Heart left ventricle (tissue), 16 donors: ENCODE measurements at regions not wholly inside any gene's neighbourhood (a gene's known extent, or its start where the extent isn't known, plus 50 kb on each side); places are given as distances from the start of the nearest gene placed in this dataset.
"Not testable (repeated sequence)": the region's sequence is repeated elsewhere in the genome, so short reads cannot be mapped to it uniquely, and the experiment has no call there.

Source experiments
- ATAC-seq, 4 donors: fragments of 200-7000 bp; cut with Tn5 transposase; one replicate each; pipeline ENCODE4 v1.9.1; 2020 to 2022; ENCODE audit warnings: moderate library complexity in 4 of 4, mild to moderate bottlenecking in 3 of 4, moderate number of reproducible peaks in 1 of 4
- DNase-seq, 5 donors: peaks; one replicate each; pipeline ENCODE4 v3.0.0-alpha.2; 2020
- H3K27ac ChIP-seq, 12 donors: fragments of 200-600 bp; sonication (generic) in 4 of 12; one replicate each; pipeline versions ENCODE4 v1.5.0 to v1.8.0; 2016 to 2022; ENCODE audit warnings: mild to moderate bottlenecking in 2 of 12
- H3K27me3 ChIP-seq, 9 donors: fragments of 200-600 bp; sonication (generic) in 2 of 9; one replicate each; pipeline versions ENCODE4 v1.5.1 to v1.8.0; 2016 to 2022; ENCODE audit warnings: mild to moderate bottlenecking in 3 of 9
- H3K36me3 ChIP-seq, 9 donors: fragments of 200-600 bp; sonication (generic) in 2 of 9; one replicate each; pipeline versions ENCODE4 v1.5.0 to v1.8.0; 2018 to 2022; ENCODE audit warnings: mild to moderate bottlenecking in 2 of 9
- H3K4me1 ChIP-seq, 12 donors: fragments of 200-600 bp; sonication (generic) in 4 of 12; one replicate each; pipeline versions ENCODE4 v1.5.0 to v1.8.0; 2016 to 2022; ENCODE audit warnings: mild to moderate bottlenecking in 3 of 12
- H3K4me3 ChIP-seq, 12 donors: fragments of 200-600 bp; sonication (generic) in 4 of 12; one replicate each; pipeline versions ENCODE4 v1.5.0 to v1.8.0; 2017 to 2022; ENCODE audit warnings: mild to moderate bottlenecking in 9 of 12, moderate library complexity in 4 of 12
- H3K9me3 ChIP-seq, 12 donors: fragments of 200-600 bp; sonication (generic) in 4 of 12; one replicate each; pipeline versions ENCODE4 v1.5.0 to v1.8.0; 2016 to 2022; ENCODE audit warnings: mild to moderate bottlenecking in 1 of 12
- POLR2A ChIP-seq, 2 donors: fragments of 450-650 bp; IDR thresholded peaks; one replicate each; pipeline ENCODE4 v1.6.1; 2017; ENCODE audit warnings: antibody characterized with exemption in 2 of 2, mild to moderate bottlenecking in 2 of 2, moderate library complexity in 2 of 2
- WGBS, 4 donors: extraction: QIAGEN DNeasy Blood & Tissue Kit in 2 of 4; methylation state at CpG; one replicate each; pipeline versions ENCODE4 v1.1.5 to v1.1.7; 2013 to 2018; 5-methylcytosine and 5-hydroxymethylcytosine counted together
- intact Hi-C, 10 donors: fragments of 100-400 bp; cut with DNase I; formaldehyde crosslinking; loops; one replicate each; pipeline versions ENCODE4 v1.11.1 to v1.14.2; 2022
- TF ChIP-seq, protein P1 (sequence below), 12 donors: fragments of 200-600 bp; sonication (generic) in 4 of 12; IDR thresholded peaks; one replicate each; pipeline versions ENCODE4 v1.5.0 to v1.8.0; 2018 to 2022; ENCODE audit warnings: antibody characterized with exemption in 12 of 12, mild to moderate bottlenecking in 5 of 12
- donor health status: ischemic (EF 13 %, LVEDD 7.1; RV severe dilation, severe dysfunction).
- donor health status: healthy with polysubstance abuse.
- donor health status: DM: no; HTN: yes; CAD: no.
- donor health status: DM: no; HTN: no; CAD: no.
- donor health status: ischemic (EF 25% LVEDD 6.9; RV normal size, moderate dysfunction).
- donor health status: ischemic (EF 25% LVEDD 5.7; RV mildly dilated, moderate dysfunction).
- donor health status: healthy.
- donor health status: DM: yes; HTN: yes; CAD: no.
- donor health status: ischemic (EF 35%, LVEDD 5.7; RV mildly dilated, moderate dysfunction).
- donor health status: nonischemic (EF 11% LVEDD 7.7; RV severe dilation, severe dysfunction).
- donor health status: DM: yes; HTN: yes; CAD: no.
- donor health status: PGD.
- donor health status: ischemic (EF 29% LVEDD 5.4; RV normal size, mild dysfunction).
- donor health status: nonischemic (EF 23%, LVEDD 6.1; RV moderate dilation, normal function).

GRCh38 chr4:10388146-10388545 is 69.1 kb downstream of the ZNF518B start:
- DNase-seq, H3K4me3 ChIP-seq, H3K36me3 ChIP-seq, H3K27ac ChIP-seq, H3K4me1 ChIP-seq, intact Hi-C loops, ATAC-seq, H3K27me3 ChIP-seq: not testable (repeated sequence)
- 57 to 74% (median 61%) methylated on average over 3 of the region's 3 CpGs for WGBS, 4 donors
- peaks cover 0 to 13% (median 0%) of the 10 kb centered on the region in 12 donors for H3K9me3 ChIP-seq

DNA sequence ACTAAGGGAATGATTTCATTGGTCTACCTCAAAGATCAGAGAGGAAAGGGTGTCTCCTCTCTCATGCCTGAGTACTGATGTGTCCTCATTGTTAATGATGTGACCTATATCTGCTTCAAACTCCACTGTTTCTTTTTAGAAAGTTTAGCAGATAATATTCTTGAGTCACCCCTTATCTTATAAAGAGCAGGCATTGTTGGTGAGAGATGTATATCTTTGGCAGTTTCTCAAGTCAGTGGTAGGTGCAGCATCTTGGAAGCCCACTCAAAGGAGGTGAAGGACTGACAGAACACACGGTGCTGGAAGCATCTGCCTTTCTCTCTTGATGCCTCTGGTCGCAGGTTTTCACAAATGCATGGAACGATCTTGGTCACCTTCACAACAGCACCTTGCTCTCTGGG is 71.2 kb downstream of the ZNF518B start:
- peaks cover 0 to 3% (median 0%) of the 10 kb centered on the region in 12 donors for H3K9me3 ChIP-seq
- DNase-seq (no peak), ATAC-seq (no peak)
- no peak overlapping the region for H3K4me3 ChIP-seq
- H3K36me3 ChIP-seq: no peaks in the 10 kb centered on the region
- H3K27ac ChIP-seq: no peak overlapping the region
- intact Hi-C loops: no loop called here
- H3K4me1 ChIP-seq: no peaks in the 10 kb centered on the region
- TF ChIP-seq POLR2A (IDR thresholded peaks at IDR 0.05): no peak
- TF ChIP-seq, protein P1, sequence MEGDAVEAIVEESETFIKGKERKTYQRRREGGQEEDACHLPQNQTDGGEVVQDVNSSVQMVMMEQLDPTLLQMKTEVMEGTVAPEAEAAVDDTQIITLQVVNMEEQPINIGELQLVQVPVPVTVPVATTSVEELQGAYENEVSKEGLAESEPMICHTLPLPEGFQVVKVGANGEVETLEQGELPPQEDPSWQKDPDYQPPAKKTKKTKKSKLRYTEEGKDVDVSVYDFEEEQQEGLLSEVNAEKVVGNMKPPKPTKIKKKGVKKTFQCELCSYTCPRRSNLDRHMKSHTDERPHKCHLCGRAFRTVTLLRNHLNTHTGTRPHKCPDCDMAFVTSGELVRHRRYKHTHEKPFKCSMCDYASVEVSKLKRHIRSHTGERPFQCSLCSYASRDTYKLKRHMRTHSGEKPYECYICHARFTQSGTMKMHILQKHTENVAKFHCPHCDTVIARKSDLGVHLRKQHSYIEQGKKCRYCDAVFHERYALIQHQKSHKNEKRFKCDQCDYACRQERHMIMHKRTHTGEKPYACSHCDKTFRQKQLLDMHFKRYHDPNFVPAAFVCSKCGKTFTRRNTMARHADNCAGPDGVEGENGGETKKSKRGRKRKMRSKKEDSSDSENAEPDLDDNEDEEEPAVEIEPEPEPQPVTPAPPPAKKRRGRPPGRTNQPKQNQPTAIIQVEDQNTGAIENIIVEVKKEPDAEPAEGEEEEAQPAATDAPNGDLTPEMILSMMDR (IDR thresholded peaks at IDR 0.05): no peak
- no peaks in the 10 kb centered on the region for H3K27me3 ChIP-seq
- WGBS, 4 donors: 87 to 97% (median 89%) methylated on average over 3 of the region's 3 CpGs

- TF ChIP-seq, protein P1 (IDR thresholded peaks at IDR 0.05): no peak
- TF ChIP-seq POLR2A (IDR thresholded peaks at IDR 0.05): no peak
- no peak for ATAC-seq
- H3K4me3 ChIP-seq: no peak overlapping the region
- H3K27ac ChIP-seq: no peak overlapping the region
- no peaks in the 10 kb centered on the region for H3K36me3 ChIP-seq
- WGBS, 4 donors: 43 to 85% (median 69%) methylated on average over 1 of the region's 1 CpG
- H3K27me3 ChIP-seq: no peaks in the 10 kb centered on the region
- no peaks in the 10 kb centered on the region for H3K9me3 ChIP-seq
- no peaks in the 10 kb centered on the region for H3K4me1 ChIP-seq
- intact Hi-C loops: no loop called here
- DNase-seq: no peak
These were observed 72.3 kb downstream of the ZNF518B start for GRCh38 chr4:10384974-10385373.

DNA sequence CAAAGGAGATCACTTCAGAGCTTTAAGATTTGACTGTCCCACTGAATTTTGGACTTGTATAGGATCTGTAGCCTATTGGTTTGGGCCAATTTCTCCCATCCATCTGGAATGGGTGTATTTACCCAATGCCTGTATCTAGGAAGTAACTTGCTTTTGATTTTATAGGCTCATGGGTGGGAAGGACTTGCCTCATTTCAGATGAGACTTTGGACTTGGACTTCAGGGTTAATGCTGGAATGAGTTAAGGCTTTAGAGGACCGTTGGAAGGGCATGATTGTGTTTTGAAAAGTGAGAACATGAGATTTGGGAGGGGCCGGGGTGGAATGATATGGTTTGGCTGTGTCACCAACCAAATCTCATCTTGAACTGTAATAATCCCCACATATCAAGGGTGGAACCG is 73.8 kb downstream of the ZNF518B start:
- DNase-seq (no peak), ATAC-seq (no peak)
- intact Hi-C loops: no loop called here
- 67 to 71% (median 69%) methylated on average over 3 of the region's 3 CpGs for WGBS, 4 donors
- no peak overlapping the region for H3K4me3 ChIP-seq
- no peaks in the 10 kb centered on the region for H3K9me3 ChIP-seq
- no peaks in the 10 kb centered on the region for H3K27me3 ChIP-seq
- no peaks in the 10 kb centered on the region for H3K36me3 ChIP-seq
- H3K27ac ChIP-seq: no peak overlapping the region
- TF ChIP-seq POLR2A (IDR thresholded peaks at IDR 0.05): no peak
- TF ChIP-seq, protein P1 (IDR thresholded peaks at IDR 0.05): no peak
- H3K4me1 ChIP-seq: no peaks in the 10 kb centered on the region

GRCh38 chr4:10382171-10382570 is 75.1 kb downstream of the ZNF518B start:
- not testable (repeated sequence) for H3K4me3 ChIP-seq

More at GRCh38 chr4:10382171-10382570, 75.1 kb downstream of the ZNF518B start:
- ATAC-seq, DNase-seq, H3K27me3 ChIP-seq, H3K4me1 ChIP-seq, H3K9me3 ChIP-seq, H3K36me3 ChIP-seq, H3K27ac ChIP-seq: not testable (repeated sequence)
- 89 to 100% (median 93%) methylated on average over 1 of the region's 1 CpG for WGBS, 4 donors
- intact Hi-C loops: loop anchor here in 1 of 10 donors (1.0 kb wide), 1 partner anchor 40 kb away; no protein-coding TSS in a partner anchor
